ENCODE measurements at regions not wholly inside any gene's neighbourhood (a gene's known extent, or its start where the extent isn't known, plus 50 kb on each side); places are given as distances from the start of the nearest gene placed in this dataset.

GRCh38 chr2:22692746-22693145, 692.2 kb upstream of the KLHL29 start:
- no TSS peak for BruUV-seq (replicated peaks)
- H3K79me1 ChIP-seq (ENCODE audit: low read depth in 1 of 2, low read length in 2 of 2): no peaks in the 10 kb centered on the region
- no peak overlapping the region for H4K91ac ChIP-seq (ENCODE audit: insufficient read depth, low read depth, low read length)
- H3K27ac ChIP-seq (ENCODE audit: insufficient read depth, low read length): no peak overlapping the region
- H2AFZ ChIP-seq (replicated peaks; ENCODE audit: low read length, poor library complexity): no peak overlapping the region
- H3K36me3 ChIP-seq (ENCODE audit: control insufficient read depth, insufficient read depth, low read length): no peaks in the 10 kb centered on the region
- no peak overlapping the region for H4K8ac ChIP-seq (ENCODE audit: low read depth in 2 of 2, low read length in 2 of 2)
- 43% methylated on average over 1 of the region's 2 CpGs; no CpG with 5 or more reads in 1 of the 2 experiments for WGBS, 2 experiments (ENCODE audit: extremely low coverage in 2 of 2, insufficient read length in 1 of 2)
- H2AK9ac ChIP-seq (replicated peaks; ENCODE audit: low read depth, low read length, poor library complexity): no peak overlapping the region
- in situ Hi-C loops (cut with MboI; ENCODE audit: low sequenced_read_pairs): no loop called here
- CTCF ChIA-PET: no interaction called here
- H3K9me1 ChIP-seq (ENCODE audit: insufficient read depth, low read length): no peaks in the 10 kb centered on the region
- no peak overlapping the region for H3K9ac ChIP-seq (ENCODE audit: low read depth, low read length)
- no peak overlapping the region for H2BK5ac ChIP-seq (ENCODE audit: low read depth, low read length, poor library complexity, severe bottlenecking)
- no peaks in the 10 kb centered on the region for H4K20me1 ChIP-seq (ENCODE audit: insufficient read depth, low read length)
- no peak overlapping the region for H4K5ac ChIP-seq (ENCODE audit: low read depth, low read length)
- H3K4me3 ChIP-seq (ENCODE audit: insufficient read depth, low read depth, low read length): no peak overlapping the region
- H3K27me3 ChIP-seq (ENCODE audit: control insufficient read depth, insufficient read depth, low read length): no peaks in the 10 kb centered on the region
- POLR2A ChIA-PET (ENCODE audit: unreplicated experiment): no interaction called here
- no peak overlapping the region for H2BK20ac ChIP-seq (ENCODE audit: low read depth, low read length)
- no peak overlapping the region for H2BK120ac ChIP-seq (ENCODE audit: low read depth, low read length)
- intact Hi-C loops (cut with micrococcal nuclease): no loop called here
- no peak overlapping the region for H2BK15ac ChIP-seq (ENCODE audit: low read depth, low read length)
- H2AK5ac ChIP-seq (ENCODE audit: low read depth, low read length): no peak overlapping the region
- no peak overlapping the region for H3K23ac ChIP-seq (ENCODE audit: low read depth, low read length)
- dilution Hi-C loops (cut with HindIII; ENCODE audit: low sequenced_read_pairs, unreplicated experiment): no loop called here
- H3K56ac ChIP-seq (ENCODE audit: extremely low read depth, insufficient read depth, low read length): no peak overlapping the region
- no peak overlapping the region for H3K4me2 ChIP-seq (ENCODE audit: low read depth, low read length)
- peaks cover 4% of the 10 kb centered on the region; the same call in 1 of the 2 replicates for H3K9me3 ChIP-seq (ENCODE audit: control insufficient read depth, insufficient read depth, low read length)
- no peak overlapping the region for H3K18ac ChIP-seq (ENCODE audit: low read depth, low read length)
- H3K4me1 ChIP-seq (ENCODE audit: control insufficient read depth, insufficient read depth, low read length): no peaks in the 10 kb centered on the region
- no peak for TF ChIP-seq POLR2A (IDR thresholded peaks at IDR 0.05; ENCODE audit: low read depth, low read length)
- TF ChIP-seq RCOR1 (IDR thresholded peaks at IDR 0.05; ENCODE audit: insufficient replicate concordance, low read length): no peak
- TF ChIP-seq MAFK (IDR thresholded peaks at IDR 0.05; ENCODE audit: low read depth, low read length): no peak
- TF ChIP-seq BHLHE40 (IDR thresholded peaks at IDR 0.05; ENCODE audit: low read depth, low read length): no peak
- no peak for TF ChIP-seq CEBPB (IDR thresholded peaks at IDR 0.05; ENCODE audit: low read depth, low read length)
- H3K4ac ChIP-seq (ENCODE audit: low read depth, low read length): no peak overlapping the region
- DNase-seq: no peak
- no peak for ATAC-seq (ENCODE audit: low read depth)
- no peak overlapping the region for H3K14ac ChIP-seq (replicated peaks; ENCODE audit: low read depth, low read length)

All from IMR-90 (cell line).